KBM-7 (cell line): ENCODE measurements at regions not wholly inside any gene's neighbourhood (a gene's known extent, or its start where the extent isn't known, plus 50 kb on each side); places are given as distances from the start of the nearest gene placed in this dataset.

Experiments
- DNase-seq: peaks from one replicate; pipeline ENCODE4 v3.0.0-alpha.2; 2015
- in situ Hi-C: fragments of 300-500 bp; cut with MboI; formaldehyde crosslinking; loops from 2 replicates; pipeline ENCODE4 v1.14.3; 2020; ENCODE audit warnings: low sequenced_read_pairs, low pct_unique_long_range_greater_than_20kb, mixed read lengths

- no peak for DNase-seq
- in situ Hi-C loops, result no loop called here
Measured at GRCh38 chr22:48448821-48449220, 1378.9 kb downstream of the BRD1 start.

- in situ Hi-C loops, result no loop called here
- no peak for DNase-seq
Measured at GRCh38 chr22:48445113-48445827, 1382.4 kb downstream of the BRD1 start.

- in situ Hi-C loops, result no loop called here
- DNase-seq, result no peak
Measured at GRCh38 chr22:48444320-48445112, 1383.2 kb downstream of the BRD1 start.

DNA sequence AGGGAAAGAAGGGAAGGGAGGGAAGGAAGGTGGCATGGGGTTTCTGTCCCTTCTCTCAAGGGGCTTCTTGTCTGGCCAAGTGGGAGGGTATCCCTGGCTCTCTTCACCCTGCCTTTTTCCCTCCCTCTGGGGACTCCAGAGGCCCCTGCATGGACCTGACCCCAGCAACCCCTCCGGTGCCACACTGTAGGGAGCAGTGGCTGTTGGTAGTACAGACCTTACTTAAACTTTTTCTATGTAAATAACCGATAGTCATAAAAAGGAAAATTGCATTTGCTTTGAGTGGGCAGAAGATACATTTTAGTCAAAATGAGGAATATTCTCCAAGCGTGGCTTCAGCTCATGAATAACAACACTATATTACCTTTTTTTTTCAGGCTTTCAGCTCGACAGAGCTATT is 1384.0 kb downstream of the BRD1 start:
- no peak for DNase-seq
- in situ Hi-C loops, result no loop called here

GRCh38 chr22:48442663-48443062 is 1385.0 kb downstream of the BRD1 start:
- in situ Hi-C loops, result no loop called here
- DNase-seq, result no peak

GRCh38 chr22:48441553-48441850 is 1386.2 kb downstream of the BRD1 start:
- DNase-seq, result no peak
- in situ Hi-C loops, result no loop called here

DNA sequence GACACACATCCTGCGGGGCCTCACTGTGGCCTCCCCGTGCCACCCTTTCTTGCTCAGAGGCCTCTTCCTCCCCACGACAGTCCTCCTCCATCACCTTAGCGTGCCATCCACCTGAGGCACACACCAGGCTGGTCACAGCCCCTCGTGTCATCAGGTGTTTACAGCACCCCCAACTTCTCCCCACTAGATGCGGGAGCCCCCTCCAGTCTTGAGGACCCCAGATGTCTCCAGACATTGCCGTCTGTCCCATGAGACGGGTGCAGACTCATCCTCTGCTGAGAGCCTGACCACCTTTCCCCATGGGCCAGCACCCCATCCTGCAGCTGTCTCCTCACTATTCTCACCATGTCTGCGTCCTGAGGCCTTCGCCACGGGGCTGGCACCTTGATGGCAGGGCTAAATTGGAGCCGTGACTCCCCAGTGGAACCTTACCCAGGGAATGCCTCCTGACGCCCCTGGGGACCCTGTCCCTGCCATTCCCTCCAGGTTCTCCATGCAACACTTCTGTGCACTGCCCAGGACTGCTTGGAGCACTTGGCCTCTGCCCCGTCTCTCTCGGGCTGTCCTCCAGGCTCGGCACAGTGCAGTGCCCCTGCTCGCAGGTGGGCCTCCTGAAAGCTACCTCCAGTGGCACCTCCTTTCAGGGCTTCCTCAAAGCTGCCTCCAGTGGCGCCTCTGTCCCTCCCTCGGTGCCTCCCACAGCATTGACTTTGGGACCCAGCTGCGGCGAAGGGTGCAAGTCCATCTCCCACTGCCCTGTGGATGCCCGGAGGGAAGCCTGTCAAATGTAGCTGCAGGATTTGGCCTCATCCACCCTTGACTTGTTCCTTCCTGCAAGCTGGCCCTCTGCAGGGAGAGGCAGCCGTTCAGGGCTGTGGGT is 1386.8 kb downstream of the BRD1 start:
- DNase-seq, result no peak
- in situ Hi-C loops, result no loop called here

DNA sequence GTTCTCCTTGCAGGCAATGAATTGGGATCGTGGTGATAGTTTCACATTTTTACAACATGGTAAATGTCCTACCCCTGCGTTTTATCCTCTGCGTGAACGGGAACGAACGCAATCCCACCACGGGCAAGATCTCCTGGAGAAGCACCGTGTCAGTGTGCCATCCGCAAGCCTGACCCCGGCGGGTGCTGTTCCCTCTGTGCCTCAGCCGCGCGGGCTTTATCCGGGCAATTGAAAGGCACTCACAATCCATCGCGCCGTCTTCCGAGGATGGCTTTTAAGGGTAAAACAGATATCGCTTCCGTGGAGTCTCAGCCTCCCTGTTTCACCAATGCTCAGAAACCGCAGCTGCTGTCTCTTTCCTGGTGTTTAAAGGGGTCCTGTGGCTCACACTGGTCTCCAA is 1387.5 kb downstream of the BRD1 start:
- no peak for DNase-seq
- in situ Hi-C loops, result no loop called here

- in situ Hi-C loops, result no loop called here
- no peak for DNase-seq
Measured at GRCh38 chr22:48439560-48440135, 1388.0 kb downstream of the BRD1 start.

GRCh38 chr22:48438800-48439559 is 1388.7 kb downstream of the BRD1 start:
- in situ Hi-C loops, result no loop called here
- no peak for DNase-seq

DNA sequence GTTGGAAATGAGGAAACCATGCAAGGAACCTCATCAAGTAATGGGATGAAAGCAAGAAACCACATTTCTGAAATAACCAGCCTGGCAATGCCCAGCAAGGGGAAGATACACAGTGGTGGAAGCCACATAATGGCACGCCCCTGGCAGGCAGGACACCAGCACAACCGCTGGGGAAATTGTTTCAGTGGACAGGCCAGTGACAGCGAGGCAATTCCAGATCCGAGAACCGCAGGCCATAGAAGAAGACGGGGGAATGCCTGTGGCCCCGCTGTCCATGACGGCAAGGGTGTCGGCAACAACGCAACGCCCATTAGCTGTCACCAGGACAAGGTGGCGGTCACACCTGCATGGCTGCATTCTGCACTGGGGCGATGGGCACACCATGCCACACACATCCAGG is 1389.6 kb downstream of the BRD1 start:
- no peak for DNase-seq
- in situ Hi-C loops, result no loop called here

GRCh38 chr22:48436201-48436931 is 1391.3 kb downstream of the BRD1 start:
- in situ Hi-C loops, result no loop called here

GRCh38 chr22:48434868-48435250 is 1392.8 kb downstream of the BRD1 start:
- DNase-seq, result no peak
- in situ Hi-C loops, result no loop called here

More at GRCh38 chr22:48436201-48436931, 1391.3 kb downstream of the BRD1 start:
- no peak for DNase-seq

- in situ Hi-C loops, result no loop called here
Measured at GRCh38 chr22:48434156-48434867, 1393.4 kb downstream of the BRD1 start.

DNA sequence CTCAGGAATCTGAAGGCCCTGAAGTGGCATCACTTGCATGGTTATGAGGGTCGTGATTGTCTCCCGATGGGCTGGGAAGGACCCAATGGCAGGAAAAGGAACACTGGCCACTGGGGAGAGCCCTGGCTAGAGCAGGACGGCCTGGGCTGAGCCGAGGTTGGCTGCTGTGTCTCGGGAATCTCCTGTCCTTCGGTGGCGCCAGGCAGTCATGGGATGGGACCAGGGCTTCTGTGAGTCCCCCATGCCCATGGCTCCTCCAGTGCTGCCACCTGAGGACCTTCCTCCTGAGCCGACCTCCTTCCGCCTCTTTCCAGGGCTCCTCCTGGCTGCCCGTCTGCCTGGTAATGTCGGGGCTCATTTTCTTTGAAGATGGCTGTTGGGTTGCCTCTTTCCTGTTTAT is 1394.0 kb downstream of the BRD1 start:
- DNase-seq, result no peak
- in situ Hi-C loops, result no loop called here

More at GRCh38 chr22:48434156-48434867, 1393.4 kb downstream of the BRD1 start:
- no peak for DNase-seq

DNA sequence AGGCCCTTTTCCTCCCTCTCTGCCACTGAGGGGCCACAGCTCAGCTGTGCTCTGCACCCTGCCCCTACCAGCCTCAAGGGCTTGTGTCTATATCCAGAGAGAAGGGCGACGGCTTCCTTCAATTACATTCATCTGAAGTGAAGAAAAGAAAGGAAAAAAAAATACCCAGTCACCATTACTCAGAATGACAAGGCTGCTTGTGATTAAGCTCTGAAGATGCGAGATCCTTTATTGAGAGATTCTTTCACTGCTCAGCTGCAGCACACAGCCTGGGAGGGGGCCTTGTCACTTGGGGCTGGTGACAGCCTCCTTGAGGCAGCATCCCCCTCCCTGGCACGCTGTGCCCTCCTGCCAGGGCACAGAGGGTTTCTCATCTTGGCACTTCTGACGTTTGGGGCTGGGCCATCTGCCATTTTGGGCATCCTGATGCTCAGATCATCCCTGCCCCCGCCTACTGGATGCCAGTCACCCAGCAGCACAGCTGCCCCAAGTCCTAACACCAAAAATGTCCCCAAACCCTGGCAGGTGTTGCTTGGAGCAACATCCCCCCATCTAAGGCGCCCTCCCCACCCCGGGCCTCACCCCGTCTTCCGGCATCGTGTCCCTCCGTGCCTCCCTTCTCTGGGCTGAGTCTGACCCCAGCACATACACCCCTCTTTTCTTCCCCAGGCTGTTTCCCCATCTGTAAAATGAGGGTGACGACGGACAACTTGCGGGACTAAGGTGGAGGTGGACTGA is 1394.7 kb downstream of the BRD1 start:
- no peak for DNase-seq
- in situ Hi-C loops, result no loop called here
